ENCODE measurements at regions not wholly inside any gene's neighbourhood (a gene's known extent, or its start where the extent isn't known, plus 50 kb on each side); places are given as distances from the start of the nearest gene placed in this dataset.

- POLR2A ChIA-PET, result no interaction called here
Observed at GRCh38 chr2:121059651-121060649, 225.1 kb downstream of the TFCP2L1 start.

DNA sequence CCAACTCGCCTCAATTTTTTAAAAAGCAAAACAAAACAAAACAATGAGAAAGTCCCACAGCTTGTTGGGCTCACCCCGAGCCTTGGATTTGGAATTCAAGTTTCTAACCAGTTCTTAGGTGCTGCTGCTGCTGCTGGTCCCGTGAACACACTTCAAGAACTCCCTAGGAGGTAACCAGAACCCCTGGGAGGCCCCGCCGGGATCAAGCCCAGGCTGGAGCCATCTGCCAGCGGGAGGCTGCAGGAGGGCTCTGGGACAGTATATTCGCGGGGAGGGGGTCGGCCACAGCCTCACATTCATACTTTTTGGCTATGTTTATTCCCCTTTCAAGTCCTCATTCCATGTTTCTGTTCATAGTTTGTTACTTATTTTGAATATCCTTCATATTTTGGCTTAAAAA is 223.4 kb downstream of the TFCP2L1 start:
- BruUV-seq (replicated peaks), result no TSS peak
- Histone ChIP-seq H3K4me2 (ENCODE audit: low read depth, low read length) (no peak overlapping the region), H3K27ac (ENCODE audit: extremely low read length, insufficient read depth, low read length) (no peak overlapping the region), H3K4me1 (ENCODE audit: insufficient read depth, low read length) (no peaks in the 10 kb centered on the region), H3K27me3 (ENCODE audit: control insufficient read depth in 1 of 2, insufficient read depth in 2 of 2, low read length in 2 of 2) (peaks cover 25 to 90% of the 10 kb centered on the region in 2 experiments), H3K36me3 (replicated peaks in 1 of 2; ENCODE audit: control insufficient read depth in 1 of 2, insufficient read depth in 2 of 2, low read length in 2 of 2) (no peaks in the 10 kb centered on the region), H2AFZ (ENCODE audit: low read length) (no peak overlapping the region), H3K9me3 (ENCODE audit: low read length) (no peaks in the 10 kb centered on the region), H4K20me1 (ENCODE audit: insufficient read depth, low read length) (peaks cover 3% of the 10 kb centered on the region; the same call in 1 of the 2 replicates), H3K4me3 (replicated peaks in 1 of 3; ENCODE audit: insufficient read depth in 1 of 3, low read depth in 2 of 3, low read length in 3 of 3) (no peak overlapping the region), H3K9ac (ENCODE audit: insufficient read depth, low read depth, low read length) (no peak overlapping the region), H3K79me2 (ENCODE audit: insufficient read depth, low read length) (no peaks in the 10 kb centered on the region)
- TF ChIP-seq FOSL2 (CRISPR knock-in tag; IDR thresholded peaks at IDR 0.05) (no peak), ADNP (CRISPR knock-in tag; IDR thresholded peaks at IDR 0.05) (no peak), ZNF772 (CRISPR knock-in tag; IDR thresholded peaks at IDR 0.05) (no peak), NKX3-1 (CRISPR knock-in tag; IDR thresholded peaks at IDR 0.05) (no peak), CERS6 (CRISPR knock-in tag; IDR thresholded peaks at IDR 0.05) (no peak)
- TF ChIP-seq, protein P1, sequence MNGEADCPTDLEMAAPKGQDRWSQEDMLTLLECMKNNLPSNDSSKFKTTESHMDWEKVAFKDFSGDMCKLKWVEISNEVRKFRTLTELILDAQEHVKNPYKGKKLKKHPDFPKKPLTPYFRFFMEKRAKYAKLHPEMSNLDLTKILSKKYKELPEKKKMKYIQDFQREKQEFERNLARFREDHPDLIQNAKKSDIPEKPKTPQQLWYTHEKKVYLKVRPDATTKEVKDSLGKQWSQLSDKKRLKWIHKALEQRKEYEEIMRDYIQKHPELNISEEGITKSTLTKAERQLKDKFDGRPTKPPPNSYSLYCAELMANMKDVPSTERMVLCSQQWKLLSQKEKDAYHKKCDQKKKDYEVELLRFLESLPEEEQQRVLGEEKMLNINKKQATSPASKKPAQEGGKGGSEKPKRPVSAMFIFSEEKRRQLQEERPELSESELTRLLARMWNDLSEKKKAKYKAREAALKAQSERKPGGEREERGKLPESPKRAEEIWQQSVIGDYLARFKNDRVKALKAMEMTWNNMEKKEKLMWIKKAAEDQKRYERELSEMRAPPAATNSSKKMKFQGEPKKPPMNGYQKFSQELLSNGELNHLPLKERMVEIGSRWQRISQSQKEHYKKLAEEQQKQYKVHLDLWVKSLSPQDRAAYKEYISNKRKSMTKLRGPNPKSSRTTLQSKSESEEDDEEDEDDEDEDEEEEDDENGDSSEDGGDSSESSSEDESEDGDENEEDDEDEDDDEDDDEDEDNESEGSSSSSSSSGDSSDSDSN (CRISPR knock-in tag; IDR thresholded peaks at IDR 0.05), result no peak
- in situ Hi-C loops (cut with HindIII; ENCODE audit: extremely low pct_ligation_motif_present, low pct_unique_long_range_greater_than_20kb) (no loop called here), intact Hi-C loops (cut with micrococcal nuclease; ENCODE audit: unreplicated experiment) (no loop called here)
- no peak for FAIRE-seq
- ChIA-PET POLR2A (no interaction called here), CTCF (ENCODE audit: low intra/inter-chr PET ratio, low total read pairs) (no interaction called here)
- WGBS (ENCODE audit: low lambda C conversion rate), result 16% methylated on average over 9 of the region's 9 CpGs
- no peak for DNase-seq (ENCODE audit: low spot score)
- ATAC-seq, result no peak

More at GRCh38 chr2:121059651-121060649, 225.1 kb downstream of the TFCP2L1 start:
- Histone ChIP-seq H3K36me3 (replicated peaks in 1 of 2; ENCODE audit: control insufficient read depth in 1 of 2, insufficient read depth in 2 of 2, low read length in 2 of 2) (no peaks in the 10 kb centered on the region), H4K20me1 (ENCODE audit: insufficient read depth, low read length) (peaks cover 3% of the 10 kb centered on the region; the same call in 1 of the 2 replicates), H3K4me1 (ENCODE audit: insufficient read depth, low read length) (no peaks in the 10 kb centered on the region), H3K27ac (ENCODE audit: extremely low read length, insufficient read depth, low read length) (no peak overlapping the region), H3K9ac (ENCODE audit: insufficient read depth, low read depth, low read length) (no peak overlapping the region), H3K4me3 (replicated peaks in 1 of 3; ENCODE audit: insufficient read depth in 1 of 3, low read depth in 2 of 3, low read length in 3 of 3) (no peak overlapping the region), H3K4me2 (ENCODE audit: low read depth, low read length) (no peak overlapping the region), H3K9me3 (ENCODE audit: low read length) (no peaks in the 10 kb centered on the region), H3K27me3 (ENCODE audit: control insufficient read depth in 1 of 2, insufficient read depth in 2 of 2, low read length in 2 of 2) (peaks cover 23 to 80% of the 10 kb centered on the region in 2 experiments), H3K79me2 (ENCODE audit: insufficient read depth, low read length) (no peaks in the 10 kb centered on the region), H2AFZ (ENCODE audit: low read length) (no peak overlapping the region)
- intact Hi-C loops (cut with micrococcal nuclease; ENCODE audit: unreplicated experiment), result no loop called here
- FAIRE-seq (no peak), DNase-seq (ENCODE audit: low spot score) (no peak), ATAC-seq (no peak)
- 19% methylated on average over 7 of the region's 9 CpGs for WGBS (ENCODE audit: low lambda C conversion rate)
- in situ Hi-C loops (cut with HindIII; ENCODE audit: extremely low pct_ligation_motif_present, low pct_unique_long_range_greater_than_20kb), result no loop called here
- TF ChIP-seq MEIS1 (CRISPR knock-in tag; IDR thresholded peaks at IDR 0.05; ENCODE audit: borderline replicate concordance) (no peak), ZNF768 (CRISPR knock-in tag; IDR thresholded peaks at IDR 0.05) (peak; percentile 61; the same call in 1 of the 2 replicates)
- CTCF ChIA-PET (ENCODE audit: low intra/inter-chr PET ratio, low total read pairs), result no interaction called here
- no TSS peak for BruUV-seq (replicated peaks)

Data from HepG2 (cell line).